Endothelial cell of umbilical vein (primary cell): ENCODE measurements at regions not wholly inside any gene's neighbourhood (a gene's known extent, or its start where the extent isn't known, plus 50 kb on each side); places are given as distances from the start of the nearest gene placed in this dataset.

Experiments
- BruUV-seq: library from RNA; stranded (reverse); fragments of 400-500 nt; replicated peaks from 2 replicates; lab custom pipeline; 2021; lab: Mats Ljungman, UMichigan
- CTCF ChIA-PET: fragments of 300-600, 350-600 bp; sonication (Branson Sonifier 250); formaldehyde crosslinking; loops from one replicate; lab custom pipeline; 2021; ENCODE audit warnings: antibody characterized with exemption, inconsistent platforms; lab: Charles Lee
- POLR2A ChIA-PET: fragments of 300-600, 350-600 bp; sonication (Branson Sonifier 250); formaldehyde crosslinking; loops from one replicate; lab custom pipeline; 2021; ENCODE audit warnings: antibody characterized with exemption, inconsistent platforms; lab: Charles Lee
- DNase-seq: peaks from one replicate; pipeline ENCODE4 v3.0.0-alpha.2; 2011; ENCODE audit warnings: low read depth, low spot score
- FAIRE-seq: peaks from 2 replicates; lab custom pipeline; 2011; peaks lifted over from hg19 to GRCh38; lab: Jason Lieb, UNC
- H2AFZ ChIP-seq: 2 replicates; pipeline ENCODE4 v1.6.0; 2012; ENCODE audit warnings: low read depth, low read length, control low read depth, inconsistent platforms
- H3K27ac ChIP-seq: 2 replicates; pipeline ENCODE4 v1.5.1; 2011; ENCODE audit warnings: low read depth, mild to moderate bottlenecking, control low read depth, low read length, moderate library complexity; ENCODE audit not compliant: insufficient read depth
- H3K27me3 ChIP-seq, 2 experiments: 2 replicates each; pipeline versions ENCODE4 v1.6.0 to v1.6.1; 2011; ENCODE audit warnings: low read length in 2 of 2, mixed read lengths in 1 of 2; ENCODE audit not compliant: control insufficient read depth in 2 of 2, insufficient read depth in 2 of 2
- H3K36me3 ChIP-seq, 2 experiments: 2 replicates in 1 of 2; 3 replicates in 1 of 2; pipeline ENCODE4 v1.5.1; 2011; ENCODE audit warnings: low read length in 2 of 2, mild to moderate bottlenecking in 1 of 2, moderate library complexity in 1 of 2; ENCODE audit not compliant: control insufficient read depth in 2 of 2, insufficient read depth in 2 of 2; ENCODE audit errors: extremely low read depth in 1 of 2
- H3K4me1 ChIP-seq: 3 replicates; pipeline ENCODE4 v1.5.1; 2011; ENCODE audit warnings: mild to moderate bottlenecking, low read length; ENCODE audit not compliant: control insufficient read depth, insufficient read depth; ENCODE audit errors: extremely low read depth
- H3K4me2 ChIP-seq: 2 replicates; pipeline ENCODE4 v1.6.1; 2011; ENCODE audit warnings: low read length, control low read depth, mixed read lengths; ENCODE audit not compliant: insufficient read depth
- H3K4me3 ChIP-seq, 3 experiments: fragments of 200-600 bp in 1 of 3; sonication (generic), shearing (Covaris generic) in 1 of 3; replicated peaks in 1 of 3; 2 replicates each; pipeline ENCODE4 v1.5.1; 2011 to 2016; ENCODE audit warnings: control low read depth in 3 of 3, low read length in 3 of 3, mild to moderate bottlenecking in 2 of 3, inconsistent platforms in 1 of 3, low read depth in 1 of 3, moderate library complexity in 1 of 3; ENCODE audit not compliant: insufficient read depth in 1 of 3
- H3K79me2 ChIP-seq: 2 replicates; pipeline ENCODE4 v1.6.0; 2012; ENCODE audit warnings: low read length, inconsistent platforms; ENCODE audit not compliant: control insufficient read depth, insufficient read depth
- H3K9ac ChIP-seq: replicated peaks from 2 replicates; pipeline ENCODE3; 2011; ENCODE audit warnings: low read length, control low read depth; ENCODE audit not compliant: insufficient read depth; ENCODE audit errors: extremely low read depth
- H3K9me1 ChIP-seq: replicated peaks from 3 replicates; pipeline ENCODE4 v1.6.0; 2011; ENCODE audit warnings: mild to moderate bottlenecking, low read length; ENCODE audit not compliant: control insufficient read depth, insufficient read depth; ENCODE audit errors: extremely low read depth
- H3K9me3 ChIP-seq: replicated peaks from 2 replicates; pipeline ENCODE4 v1.5.1; 2012; ENCODE audit warnings: low read length, inconsistent platforms; ENCODE audit not compliant: control insufficient read depth, insufficient read depth
- H4K20me1 ChIP-seq: replicated peaks from 2 replicates; pipeline ENCODE3; 2011; ENCODE audit warnings: mild to moderate bottlenecking, low read length; ENCODE audit not compliant: control insufficient read depth, insufficient read depth; ENCODE audit errors: extremely low read depth
- MAX ChIP-seq: IDR thresholded peaks from 2 replicates; pipeline ENCODE4 v1.6.1; 2011; ENCODE audit not compliant: insufficient read depth, insufficient read length
- dilution Hi-C: fragments of 300-500 bp; cut with MboI; formaldehyde crosslinking; loops from one replicate; pipeline ENCODE4 v1.15.0; 2019; ENCODE audit warnings: low sequenced_read_pairs; ENCODE audit not compliant: extremely low pct_ligation_motif_present
- intact Hi-C: fragments of 100-400 bp; cut with micrococcal nuclease; formaldehyde crosslinking; loops from one replicate; pipeline ENCODE4 v1.10.0; 2022
- TF ChIP-seq, protein P1 (sequence below), 2 donors: IDR thresholded peaks; 1 replicate in 1 of 2; 2 replicates in 1 of 2; pipeline ENCODE4 v1.5.1; 2011; ENCODE audit warnings: low read length in 2 of 2, mild to moderate bottlenecking in 2 of 2, moderate library complexity in 2 of 2, control low read depth in 1 of 2, inconsistent platforms in 1 of 2, low read depth in 1 of 2; ENCODE audit not compliant: insufficient read depth in 1 of 2; ENCODE audit errors: extremely low read depth in 1 of 2

- Histone ChIP-seq H3K27ac (no peak overlapping the region), H3K4me1 (no peaks in the 10 kb centered on the region), H3K9me3 (no peaks in the 10 kb centered on the region), H3K9me1 (no peaks in the 10 kb centered on the region), H4K20me1 (no peaks in the 10 kb centered on the region), H3K36me3 (no peaks in the 10 kb centered on the region), H3K9ac (no peak overlapping the region), H3K4me3 (no peak overlapping the region), H3K79me2 (no peaks in the 10 kb centered on the region), H2AFZ (no peak overlapping the region), H3K27me3 (peaks cover 0 to 2% of the 10 kb centered on the region in 2 experiments), H3K4me2 (no peak overlapping the region)
- TF ChIP-seq, protein P1, sequence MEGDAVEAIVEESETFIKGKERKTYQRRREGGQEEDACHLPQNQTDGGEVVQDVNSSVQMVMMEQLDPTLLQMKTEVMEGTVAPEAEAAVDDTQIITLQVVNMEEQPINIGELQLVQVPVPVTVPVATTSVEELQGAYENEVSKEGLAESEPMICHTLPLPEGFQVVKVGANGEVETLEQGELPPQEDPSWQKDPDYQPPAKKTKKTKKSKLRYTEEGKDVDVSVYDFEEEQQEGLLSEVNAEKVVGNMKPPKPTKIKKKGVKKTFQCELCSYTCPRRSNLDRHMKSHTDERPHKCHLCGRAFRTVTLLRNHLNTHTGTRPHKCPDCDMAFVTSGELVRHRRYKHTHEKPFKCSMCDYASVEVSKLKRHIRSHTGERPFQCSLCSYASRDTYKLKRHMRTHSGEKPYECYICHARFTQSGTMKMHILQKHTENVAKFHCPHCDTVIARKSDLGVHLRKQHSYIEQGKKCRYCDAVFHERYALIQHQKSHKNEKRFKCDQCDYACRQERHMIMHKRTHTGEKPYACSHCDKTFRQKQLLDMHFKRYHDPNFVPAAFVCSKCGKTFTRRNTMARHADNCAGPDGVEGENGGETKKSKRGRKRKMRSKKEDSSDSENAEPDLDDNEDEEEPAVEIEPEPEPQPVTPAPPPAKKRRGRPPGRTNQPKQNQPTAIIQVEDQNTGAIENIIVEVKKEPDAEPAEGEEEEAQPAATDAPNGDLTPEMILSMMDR (IDR thresholded peaks at IDR 0.05; ENCODE audit: extremely low read depth in 1 of 2, insufficient read depth in 1 of 2, low read depth in 1 of 2, low read length in 2 of 2), result no peak
- POLR2A ChIA-PET, result no interaction called here
- DNase-seq (no peak), FAIRE-seq (no peak)
- intact Hi-C loops (no loop called here), dilution Hi-C loops (no loop called here)
- CTCF ChIA-PET, result no interaction called here
- BruUV-seq, result no TSS peak
Measured at GRCh38 chr6:85110943-85111342, 338.9 kb upstream of the NT5E start.

- no peak overlapping the region for H3K4me2 ChIP-seq
- DNase-seq (no peak), FAIRE-seq (no peak)
- no peaks in the 10 kb centered on the region for H3K9me1 ChIP-seq
- H3K27ac ChIP-seq, result no peak overlapping the region
- TF ChIP-seq, protein P1 (IDR thresholded peaks at IDR 0.05; ENCODE audit: extremely low read depth in 1 of 2, insufficient read depth in 1 of 2, low read depth in 1 of 2, low read length in 2 of 2), result no peak
- TF ChIP-seq MAX, result no peak
- CTCF ChIA-PET, result no interaction called here
- no peak overlapping the region for H2AFZ ChIP-seq
- H3K79me2 ChIP-seq, result no peaks in the 10 kb centered on the region
- no peaks in the 10 kb centered on the region for H3K36me3 ChIP-seq
- dilution Hi-C loops, result no loop called here
- H4K20me1 ChIP-seq, result no peaks in the 10 kb centered on the region
- H3K4me3 ChIP-seq, result no peak overlapping the region
- H3K4me1 ChIP-seq, result no peaks in the 10 kb centered on the region
- no peaks in the 10 kb centered on the region for H3K9me3 ChIP-seq
- intact Hi-C loops, result no loop called here
- POLR2A ChIA-PET, result no interaction called here
- BruUV-seq, result no TSS peak
- H3K9ac ChIP-seq, result no peak overlapping the region
- H3K27me3 ChIP-seq, result peaks cover 0 to 2% of the 10 kb centered on the region in 2 experiments
Measured at GRCh38 chr6:85107701-85108100, 342.2 kb upstream of the NT5E start.
